GM23338 (cell line): ENCODE measurements at regions not wholly inside any gene's neighbourhood (a gene's known extent, or its start where the extent isn't known, plus 50 kb on each side); places are given as distances from the start of the nearest gene placed in this dataset.

Experiments
- CREB1 ChIP-seq: fragments of 250-450 bp; sonication (Bioruptor Pico); IDR thresholded peaks from 2 replicates; pipeline ENCODE4 v1.5.0; 2020; ENCODE audit warnings: low read depth, mild to moderate bottlenecking, moderate library complexity
- CTCF ChIP-seq, 2 experiments: fragments of 200-600 bp in 1 of 2; sonication (generic) in 1 of 2; conservative IDR thresholded peaks; 2 replicates each; pipeline versions ENCODE4 v1.5.1 to v1.6.1; 2016 to 2017; ENCODE audit warnings: antibody characterized with exemption in 2 of 2, low read depth in 2 of 2, mild to moderate bottlenecking in 2 of 2, moderate library complexity in 1 of 2
- POLR2AphosphoS5 ChIP-seq: IDR thresholded peaks from 2 replicates; pipeline ENCODE4 v1.6.1; 2016; ENCODE audit warnings: antibody characterized with exemption, low read depth
- ZNF331 ChIP-seq: fragments of 250-450 bp; sonication (Bioruptor Pico); IDR thresholded peaks from 2 replicates; pipeline ENCODE4 v1.5.0; 2020; ENCODE audit warnings: low read depth, mild to moderate bottlenecking, moderate library complexity
- TF ChIP-seq, protein P1 (sequence below): IDR thresholded peaks from one replicate; pipeline ENCODE4 v1.6.1; 2018; ENCODE audit warnings: antibody characterized with exemption; ENCODE audit not compliant: unreplicated experiment

- TF ChIP-seq CTCF (conservative IDR thresholded peaks at IDR 0.05; ENCODE audit: low read depth in 2 of 2) (no peak), POLR2AphosphoS5 (no peak), CREB1 (no peak), ZNF331 (CRISPR knock-in tag) (no peak)
- TF ChIP-seq, protein P1, sequence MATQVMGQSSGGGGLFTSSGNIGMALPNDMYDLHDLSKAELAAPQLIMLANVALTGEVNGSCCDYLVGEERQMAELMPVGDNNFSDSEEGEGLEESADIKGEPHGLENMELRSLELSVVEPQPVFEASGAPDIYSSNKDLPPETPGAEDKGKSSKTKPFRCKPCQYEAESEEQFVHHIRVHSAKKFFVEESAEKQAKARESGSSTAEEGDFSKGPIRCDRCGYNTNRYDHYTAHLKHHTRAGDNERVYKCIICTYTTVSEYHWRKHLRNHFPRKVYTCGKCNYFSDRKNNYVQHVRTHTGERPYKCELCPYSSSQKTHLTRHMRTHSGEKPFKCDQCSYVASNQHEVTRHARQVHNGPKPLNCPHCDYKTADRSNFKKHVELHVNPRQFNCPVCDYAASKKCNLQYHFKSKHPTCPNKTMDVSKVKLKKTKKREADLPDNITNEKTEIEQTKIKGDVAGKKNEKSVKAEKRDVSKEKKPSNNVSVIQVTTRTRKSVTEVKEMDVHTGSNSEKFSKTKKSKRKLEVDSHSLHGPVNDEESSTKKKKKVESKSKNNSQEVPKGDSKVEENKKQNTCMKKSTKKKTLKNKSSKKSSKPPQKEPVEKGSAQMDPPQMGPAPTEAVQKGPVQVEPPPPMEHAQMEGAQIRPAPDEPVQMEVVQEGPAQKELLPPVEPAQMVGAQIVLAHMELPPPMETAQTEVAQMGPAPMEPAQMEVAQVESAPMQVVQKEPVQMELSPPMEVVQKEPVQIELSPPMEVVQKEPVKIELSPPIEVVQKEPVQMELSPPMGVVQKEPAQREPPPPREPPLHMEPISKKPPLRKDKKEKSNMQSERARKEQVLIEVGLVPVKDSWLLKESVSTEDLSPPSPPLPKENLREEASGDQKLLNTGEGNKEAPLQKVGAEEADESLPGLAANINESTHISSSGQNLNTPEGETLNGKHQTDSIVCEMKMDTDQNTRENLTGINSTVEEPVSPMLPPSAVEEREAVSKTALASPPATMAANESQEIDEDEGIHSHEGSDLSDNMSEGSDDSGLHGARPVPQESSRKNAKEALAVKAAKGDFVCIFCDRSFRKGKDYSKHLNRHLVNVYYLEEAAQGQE: no peak
Observed at GRCh38 chr19:31491242-31491641, 142.0 kb upstream of the TSHZ3 start.
